ENCODE measurements at regions not wholly inside any gene's neighbourhood (a gene's known extent, or its start where the extent isn't known, plus 50 kb on each side); places are given as distances from the start of the nearest gene placed in this dataset.

DNA sequence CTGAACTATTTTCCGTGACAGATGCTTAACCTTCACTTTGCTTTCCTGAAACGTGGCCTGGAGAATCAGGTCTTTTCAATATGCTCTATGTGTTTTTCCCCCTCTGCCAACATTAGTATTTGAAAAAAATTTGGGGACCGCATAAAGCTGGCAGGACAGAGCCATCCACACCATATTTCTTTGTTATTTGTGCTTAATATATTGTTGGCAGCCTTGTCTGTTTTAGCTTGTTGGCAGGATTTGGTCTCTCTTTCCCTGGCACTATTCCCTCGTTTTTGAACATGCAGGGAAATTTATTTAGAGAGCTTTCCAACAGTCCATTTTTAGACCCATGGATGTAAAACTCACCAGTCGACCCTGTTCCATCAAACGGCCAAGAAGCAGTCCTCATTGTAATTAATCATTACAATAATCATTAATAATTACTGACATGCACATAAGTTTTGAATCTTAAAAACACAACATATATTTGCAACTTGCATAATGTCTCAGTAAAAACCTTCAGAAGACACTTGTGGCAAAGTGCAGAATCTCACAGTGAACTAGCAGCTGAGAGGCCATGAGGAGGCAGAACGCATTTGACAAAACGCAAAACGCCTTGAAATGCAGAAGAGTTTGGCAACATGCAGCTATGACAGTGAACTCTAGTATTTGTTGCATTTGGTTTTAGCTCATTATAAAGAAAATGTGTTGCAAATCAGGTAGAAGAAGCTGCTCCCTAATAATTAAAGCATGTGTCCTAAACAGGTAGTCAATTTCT lies 514.2 kb downstream of the C6orf118 start:
- DNase-seq (ENCODE audit: extremely low read depth in 1 of 4, low spot score in 3 of 4) (no peak), ATAC-seq (no peak), FAIRE-seq (no peak)
- ChIA-PET POLR2A (no interaction called here), CTCF (ENCODE audit: low intra/inter-chr PET ratio) (no interaction called here)
- Histone ChIP-seq H3K9me1 (ENCODE audit: control insufficient read depth, insufficient read depth, low read length) (no peaks in the 10 kb centered on the region), H3K4me3 (no peak overlapping the region), H3K27ac (ENCODE audit: extremely low read depth, low read depth, low read length) (no peak overlapping the region), H2AFZ (ENCODE audit: low read depth, low read length) (no peak overlapping the region), H4K20me1 (replicated peaks; ENCODE audit: control insufficient read depth, insufficient read depth, low read length) (no peaks in the 10 kb centered on the region), H3K4me2 (ENCODE audit: insufficient read depth, low read length) (no peak overlapping the region), H3K36me3 (ENCODE audit: control insufficient read depth, insufficient read depth, low read length) (no peaks in the 10 kb centered on the region), H3K9ac (ENCODE audit: insufficient read depth in 1 of 2, low read depth in 2 of 2, low read length in 2 of 2) (no peak overlapping the region), H3K9me3 (replicated peaks; ENCODE audit: control insufficient read depth, insufficient read depth, low read depth, low read length) (no peaks in the 10 kb centered on the region; the same call in 1 of the 2 replicates), H3K27me3 (ENCODE audit: control insufficient read depth in 2 of 2, insufficient read depth in 2 of 2, low read length in 2 of 2) (no peaks in the 10 kb centered on the region), H3K79me2 (ENCODE audit: control insufficient read depth, insufficient read depth, low read length) (no peaks in the 10 kb centered on the region), H3K4me1 (replicated peaks in 1 of 2; ENCODE audit: control insufficient read depth in 2 of 2, insufficient read depth in 2 of 2, low read length in 2 of 2) (no peaks in the 10 kb centered on the region)
- no peak for TF ChIP-seq GATAD2B (IDR thresholded peaks at IDR 0.05; ENCODE audit: borderline replicate concordance)
- no peak for TF ChIP-seq ZNF311 (CRISPR knock-in tag; IDR thresholded peaks at IDR 0.05)
- BruUV-seq (replicated peaks), result no TSS peak
- in situ Hi-C loops (cut with MboI) (no loop called here), intact Hi-C loops (cut with micrococcal nuclease) (no loop called here)
- WGBS (ENCODE audit: insufficient coverage, low coverage, missing lambda C conversion rate), result 0% methylated on average over 9 of the region's 9 CpGs

GRCh38 chr6:164792666-164793065 lies 516.7 kb downstream of the C6orf118 start:
- no peak overlapping the region for H3K27ac ChIP-seq (ENCODE audit: extremely low read depth, low read depth, low read length)
- no peak overlapping the region for H2AFZ ChIP-seq (ENCODE audit: low read depth, low read length)
- no peak for FAIRE-seq
- POLR2A ChIA-PET, result no interaction called here
- no peak overlapping the region for H3K9ac ChIP-seq (ENCODE audit: insufficient read depth in 1 of 2, low read depth in 2 of 2, low read length in 2 of 2)
- H3K4me1 ChIP-seq (replicated peaks in 1 of 2; ENCODE audit: control insufficient read depth in 2 of 2, insufficient read depth in 2 of 2, low read length in 2 of 2), result no peaks in the 10 kb centered on the region
- H3K4me3 ChIP-seq, result no peak overlapping the region
- WGBS (ENCODE audit: insufficient coverage, low coverage, missing lambda C conversion rate), result 0% methylated on average over 1 of the region's 1 CpG
- H3K4me2 ChIP-seq (ENCODE audit: insufficient read depth, low read length), result no peak overlapping the region
- H3K9me1 ChIP-seq (ENCODE audit: control insufficient read depth, insufficient read depth, low read length), result no peaks in the 10 kb centered on the region
- no TSS peak for BruUV-seq (replicated peaks)
- DNase-seq (ENCODE audit: extremely low read depth in 1 of 4, low spot score in 3 of 4), result no peak
- no peaks in the 10 kb centered on the region for H4K20me1 ChIP-seq (replicated peaks; ENCODE audit: control insufficient read depth, insufficient read depth, low read length)
- ATAC-seq, result no peak
- H3K27me3 ChIP-seq (ENCODE audit: control insufficient read depth in 2 of 2, insufficient read depth in 2 of 2, low read length in 2 of 2), result no peaks in the 10 kb centered on the region
- no peaks in the 10 kb centered on the region for H3K79me2 ChIP-seq (ENCODE audit: control insufficient read depth, insufficient read depth, low read length)
- in situ Hi-C loops (cut with MboI) (no loop called here), intact Hi-C loops (cut with micrococcal nuclease) (no loop called here)
- CTCF ChIA-PET (ENCODE audit: low intra/inter-chr PET ratio), result no interaction called here
- H3K9me3 ChIP-seq (replicated peaks; ENCODE audit: control insufficient read depth, insufficient read depth, low read depth, low read length), result no peaks in the 10 kb centered on the region
- no peaks in the 10 kb centered on the region for H3K36me3 ChIP-seq (ENCODE audit: control insufficient read depth, insufficient read depth, low read length)
- TF ChIP-seq ZNF3 (CRISPR knock-in tag; IDR thresholded peaks at IDR 0.05) (no peak), MTA2 (IDR thresholded peaks at IDR 0.05; ENCODE audit: low read depth) (no peak), ZNF175 (CRISPR knock-in tag; IDR thresholded peaks at IDR 0.05; ENCODE audit: low read depth) (no peak), THAP12 (CRISPR knock-in tag; IDR thresholded peaks at IDR 0.05) (no peak), MITF (IDR thresholded peaks at IDR 0.05) (no peak), AFF4 (CRISPR knock-in tag; IDR thresholded peaks at IDR 0.05) (no peak)

Measured in K562 (cell line).